HG02763 (cell line): ENCODE measurements at regions not wholly inside any gene's neighbourhood (a gene's known extent, or its start where the extent isn't known, plus 50 kb on each side); places are given as distances from the start of the nearest gene placed in this dataset.
"Not testable (repeated sequence)": the region's sequence is repeated elsewhere in the genome, so short reads cannot be mapped to it uniquely, and the experiment has no call there.

Source experiments
- ATAC-seq: cut with Tn5 transposase; IDR thresholded peaks from one replicate; pipeline ENCODE4 v1.9.1; 2021; ENCODE audit warnings: mild to moderate bottlenecking, moderate library complexity; ENCODE audit not compliant: unreplicated experiment

GRCh38 chr4:64975177-64975576, 565.9 kb upstream of the TECRL start:
- ATAC-seq = no peak

- no peak for ATAC-seq
Observed at GRCh38 chr4:64969081-64969480, 559.8 kb upstream of the TECRL start.

- ATAC-seq = no peak
Observed at GRCh38 chr4:64967286-64967685, 558.0 kb upstream of the TECRL start.

GRCh38 chr4:64960516-64960915, 551.3 kb upstream of the TECRL start:
- ATAC-seq = no peak

GRCh38 chr4:64940698-64941097, 531.4 kb upstream of the TECRL start:
- no peak for ATAC-seq

- ATAC-seq = no peak
Observed at GRCh38 chr4:64935469-64936001, 526.3 kb upstream of the TECRL start.

GRCh38 chr4:64911846-64912245, 502.6 kb upstream of the TECRL start:
- no peak for ATAC-seq

- no peak for ATAC-seq
Observed at GRCh38 chr4:64903986-64904385, 494.7 kb upstream of the TECRL start.

- ATAC-seq = no peak
Observed at GRCh38 chr4:64899563-64899962, 490.3 kb upstream of the TECRL start.

- not testable (repeated sequence) for ATAC-seq
Observed at GRCh38 chr4:64899030-64899429, 489.8 kb upstream of the TECRL start.

- ATAC-seq = no peak
Observed at GRCh38 chr4:64897683-64898082, 488.4 kb upstream of the TECRL start.

- ATAC-seq = no peak
Observed at GRCh38 chr4:64895031-64895430, 485.8 kb upstream of the TECRL start.

GRCh38 chr4:64893205-64893604, 484.0 kb upstream of the TECRL start:
- no peak for ATAC-seq

- no peak for ATAC-seq
Observed at GRCh38 chr4:64889906-64890610, 480.8 kb upstream of the TECRL start.

GRCh38 chr4:64883087-64883807, 474.0 kb upstream of the TECRL start:
- ATAC-seq = no peak

- no peak for ATAC-seq
Observed at GRCh38 chr4:64882311-64883086, 473.2 kb upstream of the TECRL start.

- ATAC-seq = no peak
Observed at GRCh38 chr4:64880557-64880956, 471.3 kb upstream of the TECRL start.

- ATAC-seq = no peak
Observed at GRCh38 chr4:64876021-64876420, 466.8 kb upstream of the TECRL start.

GRCh38 chr4:64870558-64870957, 461.3 kb upstream of the TECRL start:
- no peak for ATAC-seq

GRCh38 chr4:64857815-64858214, 448.6 kb upstream of the TECRL start:
- ATAC-seq = no peak

- no peak for ATAC-seq
Observed at GRCh38 chr4:64857198-64857597, 447.9 kb upstream of the TECRL start.

GRCh38 chr4:64846417-64846816, 437.2 kb upstream of the TECRL start:
- no peak for ATAC-seq
